IMR-90 (cell line): ENCODE measurements at regions not wholly inside any gene's neighbourhood (a gene's known extent, or its start where the extent isn't known, plus 50 kb on each side); places are given as distances from the start of the nearest gene placed in this dataset.

Experiments
- ATAC-seq: fragments of 200-7000 bp; cut with Tn5 transposase; 2 replicates; pipeline ENCODE4 v1.9.1; 2020; ENCODE audit warnings: low read depth, mild to moderate bottlenecking, moderate library complexity
- BruUV-seq: library from RNA; stranded (reverse); fragments of 400-500 nt; replicated peaks from 2 replicates; lab custom pipeline; 2021; lab: Mats Ljungman, UMichigan
- CTCF ChIA-PET: fragments of 300-600 bp; formaldehyde crosslinking; extraction: SDS; loops from one replicate; lab custom pipeline; 2021; ENCODE audit warnings: antibody characterized with exemption; lab: Yijun Ruan, JAX
- POLR2A ChIA-PET: fragments of 300-600 bp; sonication (Branson Sonifier 250); formaldehyde crosslinking; loops from one replicate; lab custom pipeline; 2022; ENCODE audit warnings: antibody characterized with exemption; ENCODE audit not compliant: unreplicated experiment; lab: Charles Lee
- DNase-seq: peaks from one replicate; pipeline ENCODE4 v3.0.0; 2013
- H2AFZ ChIP-seq: replicated peaks from 2 replicates; pipeline ENCODE3; 2013; ENCODE audit warnings: low read length, mild to moderate bottlenecking; ENCODE audit not compliant: poor library complexity
- H2AK5ac ChIP-seq: 2 replicates; pipeline ENCODE4 v1.6.1; 2013; ENCODE audit warnings: low read depth, low read length, inconsistent platforms
- H2AK9ac ChIP-seq: replicated peaks from 2 replicates; pipeline ENCODE3; 2013; ENCODE audit warnings: mild to moderate bottlenecking, low read depth, low read length, moderate library complexity; ENCODE audit not compliant: poor library complexity
- H2BK120ac ChIP-seq: 2 replicates; pipeline ENCODE4 v1.6.1; 2013; ENCODE audit warnings: low read depth, low read length, inconsistent platforms
- H2BK15ac ChIP-seq: 3 replicates; pipeline ENCODE4 v1.6.1; 2013; ENCODE audit warnings: low read depth, low read length, inconsistent platforms
- H2BK20ac ChIP-seq: 2 replicates; pipeline ENCODE4 v1.6.1; 2013; ENCODE audit warnings: low read depth, mild to moderate bottlenecking, inconsistent platforms, low read length, moderate library complexity
- H2BK5ac ChIP-seq: 2 replicates; pipeline ENCODE4 v1.6.1; 2013; ENCODE audit warnings: mild to moderate bottlenecking, low read depth, low read length, inconsistent platforms; ENCODE audit not compliant: poor library complexity, severe bottlenecking
- H3K14ac ChIP-seq: replicated peaks from 2 replicates; pipeline ENCODE4 v1.6.1; 2013; ENCODE audit warnings: low read depth, low read length, inconsistent platforms
- H3K18ac ChIP-seq: 2 replicates; pipeline ENCODE4 v1.6.1; 2013; ENCODE audit warnings: low read depth, low read length, control low read depth
- H3K23ac ChIP-seq: 2 replicates; pipeline ENCODE4 v1.6.1; 2013; ENCODE audit warnings: low read depth, low read length, inconsistent platforms
- H3K27ac ChIP-seq: 2 replicates; pipeline ENCODE4 v1.5.1; 2013; ENCODE audit warnings: mild to moderate bottlenecking, control low read depth, low read length; ENCODE audit not compliant: insufficient read depth
- H3K27me3 ChIP-seq: 2 replicates; pipeline ENCODE4 v1.6.1; 2013; ENCODE audit warnings: low read length; ENCODE audit not compliant: control insufficient read depth, insufficient read depth
- H3K36me3 ChIP-seq: 2 replicates; pipeline ENCODE4 v1.6.1; 2013; ENCODE audit warnings: low read length, mixed read lengths; ENCODE audit not compliant: control insufficient read depth, insufficient read depth
- H3K4ac ChIP-seq: 2 replicates; pipeline ENCODE4 v1.6.1; 2013; ENCODE audit warnings: low read depth, low read length, inconsistent platforms
- H3K4me1 ChIP-seq: 2 replicates; pipeline ENCODE4 v1.6.1; 2013; ENCODE audit warnings: low read length, mixed read lengths; ENCODE audit not compliant: control insufficient read depth, insufficient read depth
- H3K4me2 ChIP-seq: 2 replicates; pipeline ENCODE4 v1.6.1; 2013; ENCODE audit warnings: low read depth, mild to moderate bottlenecking, control low read depth, low read length, moderate library complexity
- H3K4me3 ChIP-seq: 2 replicates; pipeline ENCODE4 v1.5.1; 2013; ENCODE audit warnings: low read depth, mild to moderate bottlenecking, control low read depth, low read length, moderate library complexity; ENCODE audit not compliant: insufficient read depth
- H3K56ac ChIP-seq: 2 replicates; pipeline ENCODE4 v1.6.1; 2013; ENCODE audit warnings: low read length, inconsistent platforms; ENCODE audit not compliant: insufficient read depth; ENCODE audit errors: extremely low read depth
- H3K79me1 ChIP-seq, 2 experiments: 2 replicates each; pipeline ENCODE4 v1.6.1; 2013; ENCODE audit warnings: low read length in 2 of 2, inconsistent platforms in 1 of 2, low read depth in 1 of 2
- H3K9ac ChIP-seq: 2 replicates; pipeline ENCODE4 v1.6.1; 2013; ENCODE audit warnings: low read depth, low read length, control low read depth
- H3K9me1 ChIP-seq: 2 replicates; pipeline ENCODE4 v1.6.1; 2013; ENCODE audit warnings: low read length, inconsistent platforms; ENCODE audit not compliant: insufficient read depth
- H3K9me3 ChIP-seq: 2 replicates; pipeline ENCODE4 v1.6.1; 2013; ENCODE audit warnings: low read length; ENCODE audit not compliant: control insufficient read depth, insufficient read depth
- H4K20me1 ChIP-seq: 2 replicates; pipeline ENCODE4 v1.6.1; 2013; ENCODE audit warnings: low read length, inconsistent platforms; ENCODE audit not compliant: insufficient read depth
- H4K5ac ChIP-seq: 2 replicates; pipeline ENCODE4 v1.6.1; 2013; ENCODE audit warnings: mild to moderate bottlenecking, low read depth, low read length, control low read depth
- H4K8ac ChIP-seq, 2 experiments: 2 replicates each; pipeline ENCODE4 v1.6.1; 2013; ENCODE audit warnings: low read depth in 2 of 2, low read length in 2 of 2, control low read depth in 1 of 2, inconsistent platforms in 1 of 2
- H4K91ac ChIP-seq: 2 replicates; pipeline ENCODE4 v1.6.1; 2013; ENCODE audit warnings: low read depth, low read length, inconsistent platforms; ENCODE audit not compliant: insufficient read depth
- BHLHE40 ChIP-seq: fragments of 150-350 bp; IDR thresholded peaks from 2 replicates; pipeline ENCODE4 v1.6.1; 2016; ENCODE audit warnings: mild to moderate bottlenecking, low read depth, low read length
- CEBPB ChIP-seq: IDR thresholded peaks from 2 replicates; pipeline ENCODE4 v1.6.1; 2012; ENCODE audit warnings: low read depth, low read length, improper control_type of control experiment
- CHD1 ChIP-seq: IDR thresholded peaks from 2 replicates; pipeline ENCODE4 v1.6.1; 2012; ENCODE audit warnings: low read depth, low read length, improper control_type of control experiment
- ELK1 ChIP-seq: fragments of 150-350 bp; IDR thresholded peaks from 2 replicates; pipeline ENCODE4 v1.6.1; 2016; ENCODE audit warnings: low read depth, mild to moderate bottlenecking, low read length, moderate library complexity, borderline replicate concordance
- FOS ChIP-seq: fragments of 150-350 bp; IDR thresholded peaks from 2 replicates; pipeline ENCODE4 v1.6.1; 2016; ENCODE audit warnings: low read depth, low read length
- MAFK ChIP-seq: IDR thresholded peaks from 2 replicates; pipeline ENCODE4 v1.6.1; 2012; ENCODE audit warnings: low read depth, low read length, improper control_type of control experiment
- MAZ ChIP-seq: IDR thresholded peaks from 2 replicates; pipeline ENCODE4 v1.6.1; 2012; ENCODE audit warnings: low read depth, mild to moderate bottlenecking, low read length, improper control_type of control experiment, moderate library complexity, borderline replicate concordance
- MXI1 ChIP-seq: IDR thresholded peaks from 2 replicates; pipeline ENCODE4 v1.6.1; 2012; ENCODE audit warnings: low read depth, mild to moderate bottlenecking, low read length, moderate library complexity, borderline replicate concordance
- NFE2L2 ChIP-seq: fragments of 150-350 bp; IDR thresholded peaks from 2 replicates; pipeline ENCODE4 v1.6.1; 2016; ENCODE audit warnings: low read depth, mild to moderate bottlenecking, low read length
- POLR2A ChIP-seq: IDR thresholded peaks from 2 replicates; pipeline ENCODE4 v1.6.1; 2012; ENCODE audit warnings: mild to moderate bottlenecking, low read depth, low read length
- RAD21 ChIP-seq: IDR thresholded peaks from 2 replicates; pipeline ENCODE4 v1.6.1; 2012; ENCODE audit warnings: low read length, improper control_type of control experiment
- RCOR1 ChIP-seq: IDR thresholded peaks from 2 replicates; pipeline ENCODE4 v1.6.1; 2012; ENCODE audit warnings: mild to moderate bottlenecking, low read length, improper control_type of control experiment; ENCODE audit not compliant: insufficient replicate concordance
- RFX5 ChIP-seq: IDR thresholded peaks from 2 replicates; pipeline ENCODE4 v1.8.0; 2012; ENCODE audit warnings: low read depth, mild to moderate bottlenecking, low read length, moderate library complexity
- SMC3 ChIP-seq: fragments of 150-350 bp; IDR thresholded peaks from 2 replicates; pipeline ENCODE4 v1.6.1; 2016; ENCODE audit warnings: low read depth, mild to moderate bottlenecking, antibody characterized with exemption, low read length, moderate library complexity
- USF2 ChIP-seq: fragments of 150-350 bp; IDR thresholded peaks from 2 replicates; pipeline ENCODE4 v1.6.1; 2017; ENCODE audit warnings: mild to moderate bottlenecking, antibody characterized with exemption, low read length, low read depth
- WGBS, 2 experiments: methylation state at CpG; one replicate each; pipeline versions ENCODE4 v1.1.5 to v1.1.7; 2013; ENCODE audit warnings: missing lambda C conversion rate in 2 of 2; ENCODE audit not compliant: insufficient read length in 1 of 2; ENCODE audit errors: extremely low coverage in 2 of 2; 5-methylcytosine and 5-hydroxymethylcytosine counted together
- dilution Hi-C: fragments of 300-500 bp; cut with HindIII; formaldehyde crosslinking; loops from one replicate; pipeline ENCODE4 v1.14.3; 2018; ENCODE audit warnings: low sequenced_read_pairs; ENCODE audit not compliant: unreplicated experiment
- in situ Hi-C: fragments of 300-500 bp; cut with MboI; formaldehyde crosslinking; loops from 3 replicates; pipeline ENCODE4 v1.14.3; 2019; ENCODE audit warnings: low sequenced_read_pairs, inconsistent platforms, mixed read lengths
- intact Hi-C: fragments of 100-400 bp; cut with micrococcal nuclease; formaldehyde crosslinking; loops from 2 replicates; pipeline ENCODE4 v1.10.0; 2022
- TF ChIP-seq, protein P1 (sequence below): conservative IDR thresholded peaks from 2 replicates; pipeline ENCODE4 v1.5.1; 2012; ENCODE audit warnings: mild to moderate bottlenecking, low read depth, low read length, improper control_type of control experiment

- no peak overlapping the region for H3K4me3 ChIP-seq
- no peak overlapping the region for H3K56ac ChIP-seq
- no peaks in the 10 kb centered on the region for H3K9me1 ChIP-seq
- H4K5ac ChIP-seq, result no peak overlapping the region
- no peak overlapping the region for H2AK5ac ChIP-seq
- no peak overlapping the region for H2AFZ ChIP-seq
- H4K20me1 ChIP-seq, result no peaks in the 10 kb centered on the region
- DNase-seq, result no peak
- H2BK15ac ChIP-seq, result no peak overlapping the region
- no peak overlapping the region for H3K4me2 ChIP-seq
- H3K27me3 ChIP-seq, result peaks cover under 1% of the 10 kb centered on the region; the same call in 1 of the 2 replicates
- no peak overlapping the region for H2BK20ac ChIP-seq
- H3K79me1 ChIP-seq, result no peaks in the 10 kb centered on the region
- dilution Hi-C loops, result no loop called here
- H3K18ac ChIP-seq, result no peak overlapping the region
- no peak overlapping the region for H3K9ac ChIP-seq
- no peak overlapping the region for H3K14ac ChIP-seq
- in situ Hi-C loops, result no loop called here
- ChIA-PET CTCF (no interaction called here), POLR2A (no interaction called here)
- H3K4ac ChIP-seq, result no peak overlapping the region
- H4K8ac ChIP-seq, result no peak overlapping the region
- no peak overlapping the region for H3K27ac ChIP-seq
- no peak overlapping the region for H2AK9ac ChIP-seq
- H3K9me3 ChIP-seq, result no peaks in the 10 kb centered on the region
- intact Hi-C loops, result no loop called here
- BruUV-seq, result no TSS peak
- H4K91ac ChIP-seq, result no peak overlapping the region
- H2BK5ac ChIP-seq, result no peak overlapping the region
- no peak for ATAC-seq
- no peak for TF ChIP-seq BHLHE40
- no peak for TF ChIP-seq NFE2L2
- no peak for TF ChIP-seq POLR2A
- TF ChIP-seq RCOR1, result no peak
- TF ChIP-seq, protein P1, sequence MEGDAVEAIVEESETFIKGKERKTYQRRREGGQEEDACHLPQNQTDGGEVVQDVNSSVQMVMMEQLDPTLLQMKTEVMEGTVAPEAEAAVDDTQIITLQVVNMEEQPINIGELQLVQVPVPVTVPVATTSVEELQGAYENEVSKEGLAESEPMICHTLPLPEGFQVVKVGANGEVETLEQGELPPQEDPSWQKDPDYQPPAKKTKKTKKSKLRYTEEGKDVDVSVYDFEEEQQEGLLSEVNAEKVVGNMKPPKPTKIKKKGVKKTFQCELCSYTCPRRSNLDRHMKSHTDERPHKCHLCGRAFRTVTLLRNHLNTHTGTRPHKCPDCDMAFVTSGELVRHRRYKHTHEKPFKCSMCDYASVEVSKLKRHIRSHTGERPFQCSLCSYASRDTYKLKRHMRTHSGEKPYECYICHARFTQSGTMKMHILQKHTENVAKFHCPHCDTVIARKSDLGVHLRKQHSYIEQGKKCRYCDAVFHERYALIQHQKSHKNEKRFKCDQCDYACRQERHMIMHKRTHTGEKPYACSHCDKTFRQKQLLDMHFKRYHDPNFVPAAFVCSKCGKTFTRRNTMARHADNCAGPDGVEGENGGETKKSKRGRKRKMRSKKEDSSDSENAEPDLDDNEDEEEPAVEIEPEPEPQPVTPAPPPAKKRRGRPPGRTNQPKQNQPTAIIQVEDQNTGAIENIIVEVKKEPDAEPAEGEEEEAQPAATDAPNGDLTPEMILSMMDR, result no peak
- TF ChIP-seq RFX5, result no peak
- TF ChIP-seq SMC3, result no peak
- no peak for TF ChIP-seq CEBPB
- no peak for TF ChIP-seq MAZ
- no peak for TF ChIP-seq FOS
- no peak for TF ChIP-seq MXI1
- no peak for TF ChIP-seq RAD21
- no peak for TF ChIP-seq CHD1
- TF ChIP-seq USF2, result no peak
- no peak for TF ChIP-seq MAFK
- no peak for TF ChIP-seq ELK1
- H3K4me1 ChIP-seq, result no peaks in the 10 kb centered on the region
- no peaks in the 10 kb centered on the region for H3K36me3 ChIP-seq
- H2BK120ac ChIP-seq, result no peak overlapping the region
- WGBS, 2 experiments, result 40% methylated on average over 8 of the region's 10 CpGs; no CpG with 5 or more reads in 1 of the 2 experiments
- H3K23ac ChIP-seq, result no peak overlapping the region
Observed at GRCh38 chr1:17952506-17952905, 155.1 kb upstream of the IGSF21 start.
